B cell (primary cell): ENCODE measurements at regions not wholly inside any gene's neighbourhood (a gene's known extent, or its start where the extent isn't known, plus 50 kb on each side); places are given as distances from the start of the nearest gene placed in this dataset.

Source experiments
- CTCF ChIP-seq: fragments of 200-600 bp; IDR thresholded peaks from one replicate; pipeline ENCODE4 v1.8.0; 2022; ENCODE audit warnings: antibody characterized with exemption, mild to moderate bottlenecking
- EZH2 ChIP-seq: IDR thresholded peaks from 2 replicates; pipeline ENCODE4 v1.6.1; 2012; ENCODE audit warnings: borderline replicate concordance, low read depth, mild to moderate bottlenecking, moderate library complexity, low read length; ENCODE audit not compliant: insufficient read depth, poor library complexity, severe bottlenecking

DNA sequence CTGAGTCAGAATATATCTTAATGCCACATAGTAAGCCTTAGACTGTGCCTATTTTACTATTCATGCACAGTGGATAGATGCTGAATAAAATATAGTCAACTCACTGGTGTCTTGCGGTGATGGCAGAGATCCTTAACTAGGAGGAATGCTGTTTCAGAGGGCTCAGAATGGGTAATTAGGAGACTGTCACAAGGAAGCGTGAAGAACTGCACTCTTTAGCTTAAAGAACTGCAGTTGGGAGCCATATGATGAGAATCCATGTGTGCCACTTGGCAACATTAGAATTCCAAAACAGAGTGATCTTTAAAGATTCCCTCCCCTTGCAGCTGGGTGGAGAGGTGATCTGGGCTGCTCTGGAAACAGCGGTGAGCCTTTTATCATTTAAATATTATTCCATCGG lies 357.6 kb downstream of the MCTP2 start:
- TF ChIP-seq CTCF: no peak
- TF ChIP-seq EZH2: no peak
